GM23338 (cell line): ENCODE measurements at regions not wholly inside any gene's neighbourhood (a gene's known extent, or its start where the extent isn't known, plus 50 kb on each side); places are given as distances from the start of the nearest gene placed in this dataset.

Experiments
- CTCF ChIP-seq, 2 experiments: fragments of 200-600 bp in 1 of 2; sonication (generic) in 1 of 2; conservative IDR thresholded peaks; 2 replicates each; pipeline versions ENCODE4 v1.5.1 to v1.6.1; 2016 to 2017; ENCODE audit warnings: antibody characterized with exemption in 2 of 2, low read depth in 2 of 2, mild to moderate bottlenecking in 2 of 2, moderate library complexity in 1 of 2
- EZH2 ChIP-seq: fragments of 200-600 bp; sonication (generic); IDR thresholded peaks from one replicate; pipeline ENCODE4 v1.8.0; 2017; ENCODE audit warnings: antibody characterized with exemption, mild to moderate bottlenecking, low read depth; ENCODE audit not compliant: unreplicated experiment
- POLR2AphosphoS5 ChIP-seq: IDR thresholded peaks from 2 replicates; pipeline ENCODE4 v1.6.1; 2016; ENCODE audit warnings: antibody characterized with exemption, low read depth
- ZNF114 ChIP-seq: fragments of 250-450 bp; sonication (Bioruptor Pico); IDR thresholded peaks from 2 replicates; pipeline ENCODE4 v1.5.0; 2020; ENCODE audit warnings: mild to moderate bottlenecking, moderate library complexity

- no peak for TF ChIP-seq CTCF (conservative IDR thresholded peaks at IDR 0.05; ENCODE audit: low read depth in 2 of 2)
- no peak for TF ChIP-seq POLR2AphosphoS5
- no peak for TF ChIP-seq EZH2
- no peak for TF ChIP-seq ZNF114 (CRISPR knock-in tag)
These were observed 1243.8 kb downstream of the CDY2B start for GRCh38 chrY:16636254-16636653.
